HG03520 (cell line): ENCODE measurements at regions not wholly inside any gene's neighbourhood (a gene's known extent, or its start where the extent isn't known, plus 50 kb on each side); places are given as distances from the start of the nearest gene placed in this dataset.

Experiments used
- ATAC-seq: cut with Tn5 transposase; IDR thresholded peaks from one replicate; pipeline ENCODE4 v1.9.1; 2021; ENCODE audit warnings: mild to moderate bottlenecking, moderate library complexity; ENCODE audit not compliant: unreplicated experiment

DNA sequence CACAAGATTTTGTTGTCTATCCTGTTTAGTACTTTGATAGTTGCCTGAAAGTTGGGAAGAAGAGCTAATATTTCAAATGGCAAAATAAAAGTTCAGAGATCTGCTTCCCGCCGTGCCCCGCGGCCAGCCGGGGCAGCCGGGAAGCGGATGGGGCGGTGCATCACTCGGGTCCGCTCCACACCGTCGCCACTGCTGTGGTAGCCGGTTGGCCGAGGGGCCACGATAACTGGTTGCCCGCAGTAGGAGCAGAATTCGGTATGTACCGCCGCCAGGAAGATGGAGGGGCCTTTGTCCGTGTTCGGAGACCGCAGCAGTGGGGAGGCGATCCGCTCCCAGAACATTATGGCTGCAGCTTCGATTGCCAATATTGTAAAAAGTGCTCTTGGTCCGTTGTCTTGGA lies 427.2 kb upstream of the PDE3A start:
- ATAC-seq, result no peak

GRCh38 chr12:19945559-19946435 lies 422.5 kb upstream of the PDE3A start:
- no peak for ATAC-seq

GRCh38 chr12:19946550-19946949 lies 421.8 kb upstream of the PDE3A start:
- ATAC-seq, result no peak

- ATAC-seq, result no peak
Observed at GRCh38 chr12:19947344-19947743, 421.0 kb upstream of the PDE3A start.

- ATAC-seq, result no peak
Observed at GRCh38 chr12:19951664-19952063, 416.7 kb upstream of the PDE3A start.

DNA sequence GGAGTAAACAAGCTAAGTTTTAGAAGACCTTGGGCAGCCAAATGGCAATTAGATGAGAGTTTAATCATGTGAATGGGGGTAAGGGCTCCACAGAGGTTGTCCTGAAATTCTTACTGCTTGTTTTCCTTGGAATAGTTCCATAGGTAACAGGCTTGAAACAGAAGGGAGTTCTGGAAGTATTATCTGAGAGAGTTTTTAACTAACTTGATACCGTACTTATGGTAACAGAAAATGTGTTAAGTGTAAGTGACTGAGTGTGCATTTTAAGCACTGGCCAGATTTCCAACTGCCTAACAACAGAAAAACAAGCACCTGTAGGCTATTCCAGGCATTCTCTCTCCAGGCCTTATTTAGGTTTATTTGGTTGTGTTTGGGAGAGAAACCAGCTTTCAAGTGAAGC lies 414.6 kb upstream of the PDE3A start:
- no peak for ATAC-seq

DNA sequence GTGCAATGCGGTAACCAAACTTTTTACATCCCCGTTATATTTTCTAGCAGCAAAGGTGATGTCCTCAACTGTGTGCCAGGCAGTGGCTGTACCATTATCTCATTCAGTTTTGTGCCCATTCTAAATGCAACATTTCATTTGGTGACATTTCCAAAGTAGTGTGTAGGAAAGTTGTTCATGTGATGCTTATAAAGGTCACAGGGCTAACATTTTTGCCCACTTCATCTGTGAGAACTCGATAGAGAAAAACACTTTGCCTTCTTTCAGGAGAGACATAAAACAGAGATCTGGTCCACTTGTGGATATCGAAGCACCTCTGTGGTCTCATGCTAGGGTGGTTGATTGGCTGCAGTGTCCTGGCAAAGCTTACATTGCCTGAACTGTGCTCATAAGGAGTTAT lies 414.2 kb upstream of the PDE3A start:
- ATAC-seq, result no peak

GRCh38 chr12:19957308-19958125 lies 410.8 kb upstream of the PDE3A start:
- ATAC-seq, result no peak

DNA sequence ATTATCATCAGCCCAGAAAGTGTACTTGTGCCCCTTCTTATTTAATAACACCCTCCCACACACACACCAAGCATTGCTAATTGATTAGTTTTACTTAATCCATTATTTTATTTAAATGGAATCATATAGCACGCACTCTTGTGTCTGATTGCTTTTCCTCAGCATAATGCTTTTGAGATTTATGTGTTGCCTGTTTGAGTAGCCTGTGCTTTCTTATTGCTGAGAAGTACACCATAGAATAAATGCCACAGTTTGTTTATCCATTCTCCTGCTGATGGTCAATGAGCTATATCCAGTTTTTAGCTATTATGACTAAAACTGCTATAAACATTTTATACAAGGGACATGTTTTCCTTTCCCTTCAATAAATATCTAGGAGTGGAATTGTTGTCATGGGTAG lies 409.9 kb upstream of the PDE3A start:
- no peak for ATAC-seq

GRCh38 chr12:19959353-19959752 lies 409.0 kb upstream of the PDE3A start:
- ATAC-seq, result no peak

- ATAC-seq, result no peak
Observed at GRCh38 chr12:19960527-19960926, 407.8 kb upstream of the PDE3A start.

- no peak for ATAC-seq
Observed at GRCh38 chr12:19962192-19962591, 406.1 kb upstream of the PDE3A start.

- ATAC-seq, result no peak
Observed at GRCh38 chr12:19963972-19964371, 404.4 kb upstream of the PDE3A start.

DNA sequence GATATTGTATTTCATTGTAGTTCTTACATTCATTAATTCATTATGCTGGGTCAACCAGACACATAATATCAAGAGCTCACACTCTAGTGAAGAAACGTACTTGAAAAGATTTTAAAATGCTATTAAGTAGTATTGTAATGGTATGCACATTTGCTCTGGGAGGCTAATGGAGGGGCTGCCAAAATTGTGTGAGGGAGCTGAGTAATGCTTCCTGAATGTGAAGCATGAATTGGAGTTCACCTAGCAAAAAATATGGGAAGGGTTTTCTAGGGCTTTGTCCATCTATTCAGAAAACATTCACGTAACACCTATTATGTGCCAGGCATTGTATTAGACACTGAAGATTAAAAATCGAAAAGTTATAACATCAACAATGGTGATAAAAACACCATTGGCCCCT lies 403.8 kb upstream of the PDE3A start:
- ATAC-seq, result no peak

GRCh38 chr12:19965196-19966038 lies 402.9 kb upstream of the PDE3A start:
- no peak for ATAC-seq

- ATAC-seq, result no peak
Observed at GRCh38 chr12:19967001-19967400, 401.3 kb upstream of the PDE3A start.

DNA sequence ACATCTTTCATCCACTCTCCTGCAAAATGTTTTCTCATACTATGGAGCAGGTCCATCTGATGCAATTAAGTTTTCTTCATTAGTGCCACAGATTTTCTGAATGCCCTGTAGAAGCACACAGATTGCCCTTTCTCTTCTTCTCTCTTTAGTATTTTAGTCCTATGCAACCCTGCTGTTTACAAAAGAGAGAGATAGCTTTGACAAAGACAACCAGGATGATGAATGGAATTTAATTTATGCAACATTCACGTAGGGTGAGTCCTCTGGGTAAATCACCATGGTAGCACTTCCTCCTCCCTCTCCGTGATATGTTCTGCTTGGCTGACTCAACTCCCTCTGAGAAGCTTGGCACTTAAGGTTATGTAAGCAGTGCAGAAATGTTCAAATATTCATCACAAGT lies 400.9 kb upstream of the PDE3A start:
- ATAC-seq, result no peak

GRCh38 chr12:19970116-19970515 lies 398.2 kb upstream of the PDE3A start:
- ATAC-seq, result no peak

GRCh38 chr12:19970821-19971220 lies 397.5 kb upstream of the PDE3A start:
- no peak for ATAC-seq

- ATAC-seq, result no peak
Observed at GRCh38 chr12:19971361-19972280, 396.7 kb upstream of the PDE3A start.
